NCI-H2107 (cell line): ENCODE measurements at regions not wholly inside any gene's neighbourhood (a gene's known extent, or its start where the extent isn't known, plus 50 kb on each side); places are given as distances from the start of the nearest gene placed in this dataset.
"Not testable (repeated sequence)": the region's sequence is repeated elsewhere in the genome, so short reads cannot be mapped to it uniquely, and the experiment has no call there.

Experiments
- DNase-seq: peaks from one replicate; lab custom pipeline; 2025; lab: John Stamatoyannopoulos, UW

- no peak for DNase-seq
These were observed 132.2 kb downstream of the SNX5 start for GRCh38 chr20:17836303-17836861.

GRCh38 chr20:17835934-17836300 lies 132.7 kb downstream of the SNX5 start:
- DNase-seq: no peak

GRCh38 chr20:17835240-17835933 lies 133.2 kb downstream of the SNX5 start:
- no peak for DNase-seq

GRCh38 chr20:17834804-17835203 lies 133.8 kb downstream of the SNX5 start:
- no peak for DNase-seq

GRCh38 chr20:17833036-17833674 lies 133.4 kb downstream of the BANF2 start:
- no peak for DNase-seq

GRCh38 chr20:17832236-17832915 lies 132.6 kb downstream of the BANF2 start:
- no peak for DNase-seq

GRCh38 chr20:17828598-17829144 lies 128.9 kb downstream of the BANF2 start:
- DNase-seq: no peak

GRCh38 chr20:17827759-17828559 lies 128.2 kb downstream of the BANF2 start:
- DNase-seq: no peak

GRCh38 chr20:17827079-17827478 lies 127.3 kb downstream of the BANF2 start:
- no peak for DNase-seq

GRCh38 chr20:17825960-17826843 lies 126.4 kb downstream of the BANF2 start:
- no peak for DNase-seq

- DNase-seq: no peak
These were observed 125.6 kb downstream of the BANF2 start for GRCh38 chr20:17825252-17825959.

GRCh38 chr20:17824676-17825251 lies 125.0 kb downstream of the BANF2 start:
- no peak for DNase-seq

GRCh38 chr20:17823409-17824144 lies 123.8 kb downstream of the BANF2 start:
- DNase-seq: no peak

- no peak for DNase-seq
These were observed 123.0 kb downstream of the BANF2 start for GRCh38 chr20:17822540-17823408.

- DNase-seq: no peak
These were observed 122.3 kb downstream of the BANF2 start for GRCh38 chr20:17822039-17822438.

GRCh38 chr20:17821606-17822005 lies 121.8 kb downstream of the BANF2 start:
- not testable (repeated sequence) for DNase-seq

- DNase-seq: no peak
These were observed 119.8 kb downstream of the BANF2 start for GRCh38 chr20:17819395-17820093.
